K562 (cell line): ENCODE measurements at regions not wholly inside any gene's neighbourhood (a gene's known extent, or its start where the extent isn't known, plus 50 kb on each side); places are given as distances from the start of the nearest gene placed in this dataset.

Experiments used
- ATAC-seq: fragments of 200-7000 bp; cut with Tn5 transposase; 3 replicates; pipeline ENCODE4 v1.9.1; 2020; ENCODE audit warnings: moderate library complexity
- BruUV-seq: library from RNA; stranded (reverse); fragments of 400-500 nt; replicated peaks from 2 replicates; lab custom pipeline; 2021; lab: Mats Ljungman, UMichigan
- CTCF ChIA-PET: fragments of 300-600 bp; formaldehyde crosslinking; extraction: SDS; loops from one replicate; lab custom pipeline; 2021; ENCODE audit warnings: low intra/inter-chr PET ratio; lab: Yijun Ruan, JAX
- POLR2A ChIA-PET: fragments of 300-600, 350-650 bp; sonication (Branson Sonifier 250); formaldehyde crosslinking; extraction: SDS; loops from one replicate; lab custom pipeline; 2021; ENCODE audit warnings: antibody characterized with exemption, inconsistent platforms; lab: Yijun Ruan, JAX
- DNase-seq, 4 experiments: peaks; one replicate each; pipeline versions ENCODE4 v3.0.0 to v3.0.0-alpha.2; 2011 to 2018; ENCODE audit warnings: low spot score in 3 of 4, mixed read lengths in 3 of 4; ENCODE audit errors: extremely low read depth in 1 of 4
- FAIRE-seq: peaks from 2 replicates; lab custom pipeline; 2011; peaks lifted over from hg19 to GRCh38; lab: Jason Lieb, UNC
- H2AFZ ChIP-seq: 2 replicates; pipeline ENCODE4 v1.6.0; 2011; ENCODE audit warnings: low read depth, low read length, control low read depth, inconsistent platforms
- H3K27ac ChIP-seq: fragments of 200-600 bp; 3 replicates; pipeline ENCODE4 v1.8.0; 2011; ENCODE audit warnings: low read depth, mild to moderate bottlenecking, control low read depth, inconsistent platforms, low read length, moderate library complexity, mixed read lengths; ENCODE audit errors: extremely low read depth
- H3K27me3 ChIP-seq, 2 experiments: fragments of 300-600 bp in 1 of 2; 2 replicates in 1 of 2; 3 replicates in 1 of 2; pipeline versions ENCODE4 v1.6.0 to v1.8.0; 2011; ENCODE audit warnings: inconsistent platforms in 2 of 2, low read length in 2 of 2, mild to moderate bottlenecking in 1 of 2, mixed read lengths in 1 of 2, moderate library complexity in 1 of 2; ENCODE audit not compliant: control insufficient read depth in 2 of 2, insufficient read depth in 2 of 2
- H3K36me3 ChIP-seq: fragments of 300-600 bp; 3 replicates; pipeline ENCODE4 v1.8.0; 2011; ENCODE audit warnings: mild to moderate bottlenecking, low read length, inconsistent platforms; ENCODE audit not compliant: control insufficient read depth, insufficient read depth
- H3K4me1 ChIP-seq, 2 experiments: fragments of 200-600 bp in 1 of 2; replicated peaks in 1 of 2; 2 replicates in 1 of 2; 3 replicates in 1 of 2; pipeline versions ENCODE4 v1.5.1 to v1.8.0; 2011; ENCODE audit warnings: inconsistent platforms in 2 of 2, low read length in 2 of 2, mild to moderate bottlenecking in 1 of 2, mixed read lengths in 1 of 2, moderate library complexity in 1 of 2; ENCODE audit not compliant: control insufficient read depth in 2 of 2, insufficient read depth in 2 of 2
- H3K4me2 ChIP-seq: 2 replicates; pipeline ENCODE4 v1.6.1; 2011; ENCODE audit warnings: low read length, control low read depth, inconsistent platforms, mixed read lengths; ENCODE audit not compliant: insufficient read depth
- H3K4me3 ChIP-seq: fragments of 200-600 bp; sonication (generic), shearing (Covaris generic); 2 replicates; pipeline ENCODE4 v1.5.1; 2016; ENCODE audit warnings: control low read depth, inconsistent platforms
- H3K79me2 ChIP-seq: fragments of 200-600 bp; 3 replicates; pipeline ENCODE4 v1.8.0; 2011; ENCODE audit warnings: low read length, inconsistent platforms; ENCODE audit not compliant: control insufficient read depth, insufficient read depth
- H3K9ac ChIP-seq, 2 experiments: 2 replicates each; pipeline versions ENCODE4 v1.6.0 to v1.6.1; 2011; ENCODE audit warnings: low read depth in 2 of 2, low read length in 2 of 2, control low read depth in 1 of 2, inconsistent platforms in 1 of 2, mild to moderate bottlenecking in 1 of 2, mixed read lengths in 1 of 2; ENCODE audit not compliant: insufficient read depth in 1 of 2
- H3K9me1 ChIP-seq: one replicate; pipeline ENCODE4 v1.6.0; 2011; ENCODE audit warnings: inconsistent platforms, mild to moderate bottlenecking, low read length, moderate library complexity; ENCODE audit not compliant: control insufficient read depth, insufficient read depth
- H3K9me3 ChIP-seq: replicated peaks from 2 replicates; pipeline ENCODE4 v1.5.1; 2011; ENCODE audit warnings: low read depth, low read length, inconsistent platforms; ENCODE audit not compliant: control insufficient read depth, insufficient read depth
- H4K20me1 ChIP-seq: replicated peaks from 2 replicates; pipeline ENCODE4 v1.6.1; 2011; ENCODE audit warnings: low read length, inconsistent platforms, mixed read lengths; ENCODE audit not compliant: control insufficient read depth, insufficient read depth
- BRD9 ChIP-seq: fragments of 450-650 bp; IDR thresholded peaks from 2 replicates; pipeline ENCODE4 v1.6.1; 2018; ENCODE audit warnings: low read depth; ENCODE audit not compliant: partially characterized antibody
- GATAD2B ChIP-seq: fragments of 450-650 bp; IDR thresholded peaks from 2 replicates; pipeline ENCODE4 v1.6.1; 2017; ENCODE audit warnings: mild to moderate bottlenecking, borderline replicate concordance
- GMEB1 ChIP-seq: fragments of 250-450 bp; sonication (Bioruptor Pico); IDR thresholded peaks from 2 replicates; pipeline ENCODE4 v1.4.0; 2020; ENCODE audit warnings: mild to moderate bottlenecking
- HMGXB4 ChIP-seq: sonication (generic); formaldehyde crosslinking; IDR thresholded peaks from 2 replicates; pipeline ENCODE4 v1.8.1; 2023; ENCODE audit warnings: mild to moderate bottlenecking, missing genetic modification reagents
- NRF1 ChIP-seq, 2 experiments: fragments of 450-650 bp; IDR thresholded peaks in 1 of 2; conservative IDR thresholded peaks in 1 of 2; 2 replicates each; pipeline ENCODE4 v1.6.1; 2014; ENCODE audit warnings: mild to moderate bottlenecking in 2 of 2
- POLR2B ChIP-seq: fragments of 450-650 bp; IDR thresholded peaks from 2 replicates; pipeline ENCODE4 v1.6.1; 2018; ENCODE audit warnings: low read depth; ENCODE audit not compliant: partially characterized antibody
- PTRF ChIP-seq: fragments of 450-650 bp; IDR thresholded peaks from 2 replicates; pipeline ENCODE4 v1.6.1; 2016; ENCODE audit warnings: mild to moderate bottlenecking, missing genetic modification characterization, missing compliant biosample characterization
- SFPQ ChIP-seq: fragments of 200-400 bp; formaldehyde crosslinking; IDR thresholded peaks from 2 replicates; pipeline ENCODE4 v1.6.1; 2017; ENCODE audit warnings: mild to moderate bottlenecking, low read depth, low read length, moderate library complexity
- TRIM25 ChIP-seq: fragments of 450-650 bp; IDR thresholded peaks from 2 replicates; pipeline ENCODE4 v1.7.0; 2016; ENCODE audit warnings: borderline replicate concordance
- WHSC1 ChIP-seq: IDR thresholded peaks from one replicate; pipeline ENCODE4 v1.6.1; 2012; ENCODE audit warnings: low read length, control low read depth, inconsistent platforms
- ZBTB34 ChIP-seq: fragments of 250-450 bp; sonication (Bioruptor Pico); IDR thresholded peaks from 2 replicates; pipeline ENCODE4 v1.8.0; 2021; ENCODE audit warnings: mild to moderate bottlenecking, moderate library complexity
- WGBS: fragments of 100-300 bp; shearing (Covaris generic); methylation state at CpG from one replicate; pipeline ENCODE4 v1.1.6; 2016; ENCODE audit warnings: low coverage, mixed read lengths; ENCODE audit not compliant: insufficient coverage; ENCODE audit errors: missing lambda C conversion rate; 5-methylcytosine and 5-hydroxymethylcytosine counted together
- in situ Hi-C: fragments of 300-500 bp; cut with MboI; formaldehyde crosslinking; loops from 4 replicates; pipeline ENCODE4 v1.15.0; 2018; ENCODE audit warnings: inconsistent platforms, mixed read lengths
- intact Hi-C: fragments of 100-400 bp; cut with micrococcal nuclease; formaldehyde crosslinking; loops from 2 replicates; pipeline ENCODE4 v1.14.2; 2022

- TF ChIP-seq GMEB1 (CRISPR knock-in tag) (no peak), TRIM25 (no peak), NRF1 (conservative IDR thresholded peaks at IDR 0.05 in 1 of 2, IDR thresholded peaks at IDR 0.05 in 1 of 2) (no peak)
Observed at GRCh38 chr7:50857804-50858489, 75.3 kb upstream of the GRB10 start (continued).

- CTCF ChIA-PET, result no interaction called here
- Histone ChIP-seq H3K9me3 (no peaks in the 10 kb centered on the region), H3K79me2 (no peaks in the 10 kb centered on the region), H3K4me3 (no peak overlapping the region), H4K20me1 (no peaks in the 10 kb centered on the region; the same call in 1 of the 2 replicates), H3K36me3 (no peaks in the 10 kb centered on the region), H3K4me1 (no peaks in the 10 kb centered on the region), H2AFZ (no peak overlapping the region), H3K27ac (no peak overlapping the region), H3K4me2 (no peak overlapping the region), H3K9me1 (no peaks in the 10 kb centered on the region), H3K27me3 (peaks cover 6 to 35% of the 10 kb centered on the region in 2 experiments), H3K9ac (no peak overlapping the region)
- FAIRE-seq (no peak), ATAC-seq (no peak), DNase-seq (no peak)
- intact Hi-C loops (no loop called here), in situ Hi-C loops (no loop called here)
- BruUV-seq, result no TSS peak
- POLR2A ChIA-PET, result no interaction called here
- 0% methylated on average over 3 of the region's 5 CpGs for WGBS
- no peak for TF ChIP-seq HMGXB4 (CRISPR knock-in tag)
- no peak for TF ChIP-seq ZBTB34
- no peak for TF ChIP-seq BRD9
- no peak for TF ChIP-seq POLR2B
- no peak for TF ChIP-seq GATAD2B
- TF ChIP-seq WHSC1, result no peak
- no peak for TF ChIP-seq PTRF
- no peak for TF ChIP-seq SFPQ
Observed at GRCh38 chr7:50856806-50857205, 74.1 kb upstream of the GRB10 start.
